ENCODE measurements at regions not wholly inside any gene's neighbourhood (a gene's known extent, or its start where the extent isn't known, plus 50 kb on each side); places are given as distances from the start of the nearest gene placed in this dataset.
A peak's percentile ranks its signal among the peaks of the same experiment; 100 is the strongest.

DNA sequence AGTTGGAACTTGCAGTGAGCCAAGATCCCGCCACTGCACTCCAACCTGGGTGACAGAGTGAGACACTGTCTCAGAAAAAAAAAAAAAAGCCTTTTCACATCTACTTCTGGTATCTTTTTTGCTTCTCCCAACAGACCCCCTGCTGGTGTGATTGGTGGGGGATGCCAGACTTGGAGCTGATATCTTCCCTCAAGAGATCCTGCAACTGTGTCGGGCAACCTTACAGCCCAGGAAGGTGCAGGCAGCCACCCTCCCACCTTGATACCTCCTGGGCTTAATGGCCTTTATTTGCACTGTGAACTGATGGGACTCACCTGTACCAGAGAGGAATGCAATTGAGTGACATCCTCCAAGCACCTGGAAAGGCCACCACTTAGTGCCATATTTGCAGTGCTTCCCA is 142.3 kb downstream of the RGS9 start:
- Mint-ChIP-seq H3K27ac (no peak overlapping the region), H3K4me3 (no peak overlapping the region), H3K27me3 (peaks cover 4% of the 10 kb centered on the region), H3K9me3 (peaks cover 4% of the 10 kb centered on the region), H3K36me3 (ENCODE audit: low read depth) (no peaks in the 10 kb centered on the region), H3K4me1 (peaks cover 9% of the 10 kb centered on the region)
- no peak for ATAC-seq (replicated peaks)

DNA sequence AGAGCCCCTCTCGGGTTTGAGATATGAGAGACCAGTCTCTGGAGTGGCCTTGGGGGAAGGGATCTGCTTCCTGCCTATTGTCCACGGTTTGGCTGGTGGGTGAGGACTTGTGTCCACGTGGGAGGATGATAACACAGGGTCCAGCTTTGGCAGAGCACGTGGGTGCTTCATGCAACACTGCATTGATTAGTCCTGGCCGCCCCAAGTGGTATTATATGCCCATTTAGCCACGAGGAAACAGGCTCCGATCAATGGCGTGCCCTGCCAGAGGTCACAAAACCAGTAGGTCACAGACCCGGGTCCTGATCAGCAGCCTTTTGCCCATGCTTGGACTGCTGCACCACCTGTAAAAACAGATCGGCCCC is 141.6 kb downstream of the RGS9 start:
- Mint-ChIP-seq H3K4me1 (peaks cover 9% of the 10 kb centered on the region), H3K9me3 (peaks cover under 1% of the 10 kb centered on the region), H3K36me3 (ENCODE audit: low read depth) (no peaks in the 10 kb centered on the region), H3K27ac (no peak overlapping the region), H3K27me3 (peaks cover 4% of the 10 kb centered on the region), H3K4me3 (no peak overlapping the region)
- ATAC-seq (replicated peaks), result no peak

DNA sequence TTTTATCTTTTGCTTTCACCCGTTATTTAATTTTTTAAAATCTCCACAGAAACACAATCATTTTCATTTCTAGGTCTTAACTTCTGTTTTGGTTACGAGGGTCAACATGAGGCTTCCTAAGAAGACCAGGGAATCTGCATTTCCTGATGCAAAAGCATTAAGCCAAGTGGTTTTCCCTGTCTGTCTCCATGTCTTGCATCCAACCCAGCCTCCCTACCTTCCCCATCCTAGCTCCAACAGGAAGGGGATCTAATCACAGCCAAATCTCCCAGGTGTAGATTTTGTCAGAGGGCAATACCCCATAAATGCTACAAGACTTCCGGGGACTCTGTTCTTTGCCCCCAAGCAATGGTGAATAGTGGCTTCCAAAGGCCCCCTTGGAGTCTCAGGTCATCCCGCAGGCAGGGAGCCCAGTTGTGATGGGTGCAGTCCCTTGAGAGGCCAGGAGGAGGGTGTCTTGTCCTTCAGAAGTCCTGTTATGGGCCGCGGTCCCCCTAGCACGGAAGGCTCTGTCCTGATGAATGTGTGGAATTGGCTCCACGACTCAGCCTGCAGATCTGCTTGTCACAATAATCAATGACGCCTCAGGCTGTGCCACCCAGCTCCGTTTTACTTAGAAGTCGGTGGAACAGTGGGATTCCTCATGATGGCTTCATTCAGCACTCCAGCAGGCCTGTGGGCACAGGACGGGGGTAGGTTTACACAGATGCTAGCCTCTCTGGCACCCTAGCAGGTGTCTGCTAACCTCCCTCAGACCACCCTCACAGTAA is 141.1 kb downstream of the RGS9 start:
- H3K36me3 Mint-ChIP-seq (ENCODE audit: low read depth), result no peaks in the 10 kb centered on the region
- no peak overlapping the region for H3K27ac Mint-ChIP-seq
- no peak for ATAC-seq (replicated peaks)
- H3K9me3 Mint-ChIP-seq, result no peaks in the 10 kb centered on the region
- peaks cover 4% of the 10 kb centered on the region for H3K27me3 Mint-ChIP-seq
- H3K4me3 Mint-ChIP-seq, result peak overlapping the region; percentile 37
- H3K4me1 Mint-ChIP-seq, result peaks cover 9% of the 10 kb centered on the region

DNA sequence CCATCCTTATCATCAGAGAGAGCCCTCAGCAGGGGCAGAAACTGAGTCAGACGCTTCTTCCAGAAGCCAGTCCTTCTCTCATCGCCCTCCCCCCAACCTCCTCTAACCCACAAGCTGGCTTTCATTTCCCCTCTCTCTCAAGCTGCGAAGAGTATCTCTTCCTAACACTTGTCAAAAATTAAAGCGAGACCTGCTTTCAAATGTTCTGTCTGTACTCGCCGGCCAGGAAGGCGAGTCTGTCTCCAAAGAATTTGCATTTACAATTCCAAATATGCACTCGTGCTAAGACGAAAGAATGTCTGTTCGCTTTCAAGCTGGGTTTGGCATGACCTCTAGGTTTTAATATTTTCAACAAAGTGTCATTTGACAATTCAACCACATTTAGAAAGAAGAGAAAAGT is 140.4 kb downstream of the RGS9 start:
- Mint-ChIP-seq H3K4me3 (peak overlapping the region; percentile 37), H3K4me1 (peaks cover 9% of the 10 kb centered on the region), H3K27ac (no peak overlapping the region), H3K9me3 (no peaks in the 10 kb centered on the region), H3K36me3 (ENCODE audit: low read depth) (no peaks in the 10 kb centered on the region), H3K27me3 (peaks cover 4% of the 10 kb centered on the region)
- ATAC-seq (replicated peaks), result no peak
